ENCODE measurements at regions not wholly inside any gene's neighbourhood (a gene's known extent, or its start where the extent isn't known, plus 50 kb on each side); places are given as distances from the start of the nearest gene placed in this dataset.
"Not testable (repeated sequence)": the region's sequence is repeated elsewhere in the genome, so short reads cannot be mapped to it uniquely, and the experiment has no call there.

DNA sequence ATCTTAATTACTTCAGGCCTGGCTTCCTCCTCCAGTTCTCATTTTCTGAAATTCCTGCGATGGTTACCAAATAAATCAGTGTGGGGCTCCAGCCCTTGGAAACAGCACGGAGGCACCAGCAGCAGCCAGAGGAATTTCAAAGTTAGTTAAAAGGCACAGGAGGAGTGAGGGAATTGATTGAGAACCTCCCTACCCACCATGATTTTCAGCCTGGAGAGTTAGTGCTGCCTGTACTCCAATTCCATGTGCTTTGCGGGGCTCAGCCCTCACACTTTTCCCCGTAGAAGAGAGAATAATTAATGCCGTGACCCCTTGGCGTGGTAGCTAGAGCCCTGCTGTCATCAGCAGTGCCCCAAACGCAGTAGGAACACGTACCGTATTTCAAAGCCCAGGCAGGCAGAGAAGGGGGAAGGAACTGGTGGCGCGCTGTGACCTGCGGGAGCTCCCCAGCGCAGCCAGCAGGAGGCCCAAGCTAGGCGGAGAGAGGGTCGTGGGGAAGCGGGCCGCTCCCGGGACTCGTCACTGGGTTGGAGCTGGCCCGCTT lies 84.0 kb upstream of the IGFBP7 start:
- no peak for DNase-seq

DNA sequence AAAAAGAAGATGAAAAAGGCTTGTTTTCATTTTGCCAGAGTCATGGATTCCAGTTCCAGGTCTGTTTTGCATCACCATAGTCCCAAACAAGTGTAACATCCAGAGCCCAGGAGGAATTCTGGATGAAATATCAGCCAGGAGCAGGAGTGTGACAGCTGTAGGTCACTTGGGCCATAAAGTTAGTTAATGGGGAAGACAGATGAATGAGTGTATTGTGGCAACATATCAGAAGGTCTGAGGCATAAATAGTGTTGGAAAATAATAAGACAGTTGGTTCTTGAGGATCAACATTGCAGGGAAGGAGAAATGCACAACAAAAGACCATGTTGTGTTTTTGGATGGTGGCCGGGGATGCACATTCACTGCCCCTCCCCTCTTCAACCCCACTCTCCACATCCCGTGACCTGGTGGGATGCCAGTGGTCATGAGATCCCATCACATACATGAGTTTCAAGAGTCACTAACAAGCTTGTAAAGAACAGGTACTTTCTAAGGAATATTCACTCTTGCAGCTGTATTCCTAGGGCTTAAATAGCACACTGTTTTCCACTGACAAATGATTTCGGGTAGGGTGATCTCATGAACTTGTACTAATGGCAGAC lies 83.1 kb upstream of the IGFBP7 start:
- no peak for DNase-seq

DNA sequence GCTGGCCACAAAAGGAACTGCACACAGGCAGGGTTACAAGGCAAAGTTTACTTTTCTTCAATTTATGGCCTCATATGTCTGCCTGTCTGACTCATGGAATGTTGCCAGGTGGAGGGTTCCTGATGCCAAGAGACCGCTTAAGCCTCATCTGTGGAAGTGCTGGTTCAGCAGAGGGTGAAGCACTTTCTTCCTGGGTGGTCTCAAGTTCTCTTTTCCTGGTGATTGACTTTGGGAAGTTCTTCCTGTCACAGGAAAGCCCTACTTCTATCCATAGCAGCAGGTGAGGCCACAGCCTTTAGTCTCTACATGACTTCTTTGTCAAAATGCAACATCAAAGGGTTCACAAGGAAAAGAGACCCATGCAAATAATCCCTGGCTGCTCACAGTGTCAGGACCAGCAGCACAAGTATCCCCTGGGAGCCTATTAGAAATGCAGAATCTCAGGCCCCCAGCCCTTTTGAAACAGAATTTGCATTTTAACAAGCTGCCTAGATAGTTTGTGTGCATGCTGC lies 81.4 kb upstream of the IGFBP7 start:
- no peak for DNase-seq

DNA sequence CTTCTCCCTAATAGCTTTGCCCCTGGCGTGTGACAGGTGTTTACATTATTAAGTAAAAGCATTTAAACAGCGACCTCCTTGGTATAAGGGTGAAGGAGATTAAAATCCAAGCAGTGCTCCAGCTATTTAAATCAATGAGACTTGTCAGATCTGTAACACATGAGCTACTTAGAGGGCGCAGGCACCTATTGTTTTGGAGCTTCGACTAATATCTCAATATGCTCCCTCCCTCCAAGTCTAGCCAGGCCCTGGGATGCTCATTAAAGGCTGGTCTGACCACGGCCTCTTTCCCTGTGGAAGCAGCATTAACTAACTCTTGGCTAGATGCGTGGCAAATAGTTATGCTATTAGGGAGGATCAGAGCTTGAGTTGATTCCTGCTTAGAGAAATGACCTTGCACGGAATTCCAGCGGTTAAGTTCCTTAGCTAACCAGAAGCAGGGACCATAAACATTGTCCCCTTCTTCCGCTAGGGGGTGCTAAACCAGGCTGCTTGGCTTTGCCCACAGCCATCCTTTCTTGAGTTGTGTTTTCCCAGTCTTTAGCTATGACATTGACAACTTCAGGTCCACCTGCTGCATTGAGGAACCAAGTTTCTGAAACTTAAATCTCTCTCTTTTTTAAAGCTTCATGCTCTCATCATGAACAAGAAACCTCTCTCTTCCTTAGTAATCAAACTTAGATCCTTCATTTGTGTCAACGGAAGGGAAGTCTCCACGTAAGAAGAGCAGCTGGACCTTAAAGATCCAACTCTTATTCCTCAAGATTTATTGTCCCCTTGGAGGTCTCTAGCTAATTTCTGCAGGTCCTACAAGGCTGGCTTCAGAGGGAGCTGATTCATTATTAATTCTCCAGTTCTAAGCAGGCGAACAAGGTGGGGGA lies 80.7 kb upstream of the IGFBP7 start:
- DNase-seq, result no peak

DNA sequence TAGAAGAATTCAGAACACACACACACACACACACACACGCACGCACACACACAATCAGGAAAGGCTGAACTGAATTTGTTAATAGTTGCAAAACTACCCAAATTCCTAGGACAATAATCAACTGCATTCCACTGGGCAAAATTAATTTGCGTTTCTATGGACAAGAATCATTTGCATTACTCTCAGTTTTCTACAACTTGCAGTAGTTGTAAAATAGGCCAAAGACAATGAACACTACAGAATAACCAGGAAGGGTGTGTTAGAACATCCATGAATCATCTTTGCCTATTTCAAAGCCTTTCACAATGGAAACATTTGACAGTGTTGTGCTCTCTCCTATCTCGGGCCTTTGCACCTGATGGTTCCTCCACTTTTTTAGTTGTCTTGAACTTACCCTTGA lies 77.1 kb upstream of the IGFBP7 start:
- no peak for DNase-seq

DNA sequence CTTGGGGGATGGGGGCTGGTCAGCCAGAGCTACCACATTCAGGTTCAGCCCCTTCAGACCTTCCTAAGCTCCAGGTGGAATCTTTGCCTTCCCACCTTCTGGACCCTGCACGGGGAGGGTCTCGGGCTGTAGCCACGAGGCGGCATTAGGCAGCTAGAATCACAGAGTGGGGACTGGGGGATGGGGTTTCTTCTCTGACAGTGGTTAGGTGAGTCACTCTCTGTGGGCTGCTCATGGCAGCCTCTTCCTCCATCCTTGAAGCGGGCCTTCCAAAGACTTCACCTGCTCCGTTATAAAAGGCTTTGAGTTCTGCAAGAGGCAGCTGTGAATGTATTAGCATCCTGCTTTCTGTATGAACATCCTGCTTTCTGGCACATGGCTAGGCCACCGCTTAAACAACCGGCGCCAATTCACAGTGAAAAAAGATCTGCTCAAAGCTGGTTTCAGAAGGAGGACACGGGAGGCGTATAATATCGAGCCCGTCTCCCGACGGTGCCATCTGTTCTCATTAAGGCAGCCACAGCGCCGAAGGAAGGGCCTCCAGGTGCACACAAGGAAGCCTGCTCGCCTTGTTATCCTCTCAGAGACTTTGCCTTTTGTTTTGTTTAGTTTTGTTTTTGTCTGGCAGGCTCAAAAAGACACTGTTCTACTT lies 74.3 kb upstream of the IGFBP7 start:
- DNase-seq, result no peak

DNA sequence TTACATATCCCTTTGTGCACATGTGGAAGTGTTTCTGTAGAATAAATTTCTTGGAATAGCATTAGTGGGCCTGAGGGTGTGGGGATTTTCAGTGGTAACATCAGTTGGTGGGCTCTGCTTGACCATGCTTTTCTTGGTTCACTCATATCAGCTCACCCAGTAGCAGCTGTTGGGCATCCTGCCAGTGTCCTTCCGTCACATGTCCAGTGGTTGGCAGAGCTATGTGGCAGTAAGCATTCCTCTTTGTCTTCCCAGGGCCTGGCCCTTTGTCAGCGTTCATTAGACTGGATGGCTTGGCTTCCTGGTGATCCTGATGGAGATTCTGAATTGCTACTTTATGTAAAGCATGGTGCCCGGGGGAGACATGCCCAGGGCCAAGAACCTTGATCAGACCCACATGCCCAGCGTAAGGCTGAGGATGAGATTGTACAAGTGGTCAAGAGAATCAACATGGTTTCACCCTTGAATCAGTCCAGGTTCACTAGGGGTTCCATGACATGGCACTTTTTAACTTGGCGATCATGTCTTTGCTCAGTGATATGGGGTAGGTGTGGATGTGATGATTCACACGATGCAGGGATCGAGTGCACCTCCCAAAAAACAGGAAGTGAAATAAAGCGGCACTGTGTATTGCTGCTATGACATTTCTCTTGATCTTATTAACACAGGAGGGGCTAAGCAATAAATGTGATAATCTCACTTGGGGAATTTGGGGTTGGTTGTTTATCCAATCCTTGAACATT lies 72.1 kb upstream of the IGFBP7 start:
- no peak for DNase-seq

DNA sequence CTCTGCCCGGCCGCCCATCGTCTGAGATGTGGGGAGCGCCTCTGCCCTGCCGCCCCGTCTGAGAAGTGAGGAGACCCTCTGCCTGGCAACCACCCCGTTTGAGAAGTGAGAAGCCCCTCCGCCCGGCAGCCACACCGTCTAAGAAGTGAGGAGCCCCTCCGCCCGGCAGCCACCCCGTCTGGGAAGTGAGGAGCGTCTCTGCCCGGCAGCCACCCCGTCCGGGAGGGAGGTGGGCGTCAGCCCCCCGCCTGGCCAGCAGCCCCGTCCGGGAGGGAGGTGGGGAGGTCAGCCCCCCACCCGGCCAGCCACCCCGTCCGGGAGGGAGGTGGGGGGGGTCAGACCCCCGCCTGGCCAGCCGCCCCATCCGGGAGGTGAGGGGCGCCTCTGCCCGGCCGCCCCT lies 63.0 kb upstream of the IGFBP7 start:
- not testable (repeated sequence) for DNase-seq

DNA sequence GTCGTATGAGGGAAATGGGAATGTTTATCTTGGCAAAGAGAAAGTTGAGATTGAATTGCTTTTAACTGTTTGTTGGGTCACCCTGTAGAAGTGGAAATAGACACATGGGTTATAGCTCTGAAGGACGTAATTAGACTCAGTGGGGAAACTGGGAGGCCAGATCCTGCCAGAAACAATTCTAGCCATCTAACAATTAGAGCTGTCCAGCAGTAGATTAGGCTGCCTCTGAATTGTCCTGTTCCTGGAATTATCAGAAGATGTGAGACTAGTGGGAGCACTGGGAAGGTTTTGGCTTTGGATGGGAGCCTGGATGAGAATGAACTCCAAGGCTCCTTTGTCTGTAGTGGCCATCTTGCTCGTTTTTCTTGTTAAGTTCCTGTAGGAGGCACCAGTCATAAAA lies 61.9 kb upstream of the IGFBP7 start:
- no peak for DNase-seq

DNA sequence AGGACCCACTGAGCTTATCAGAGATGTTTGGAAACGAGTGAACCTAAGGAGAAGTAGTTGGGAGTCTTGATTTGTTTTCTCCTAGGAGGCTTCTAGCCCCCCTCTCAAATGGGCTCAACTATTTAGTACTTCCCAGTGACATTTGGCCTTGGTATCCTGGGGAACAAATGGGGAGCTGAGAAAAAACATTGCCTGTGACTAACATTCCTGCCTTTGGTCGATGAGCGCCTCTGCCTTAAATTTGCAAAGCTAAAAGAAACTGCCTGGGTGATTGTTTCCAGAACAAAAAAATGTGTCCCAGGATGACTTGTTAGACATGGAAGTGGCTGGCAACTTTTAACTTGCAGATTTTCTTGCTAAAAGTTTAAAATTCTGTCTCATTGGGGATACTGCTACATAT lies 58.8 kb upstream of the IGFBP7 start:
- DNase-seq, result no peak

DNA sequence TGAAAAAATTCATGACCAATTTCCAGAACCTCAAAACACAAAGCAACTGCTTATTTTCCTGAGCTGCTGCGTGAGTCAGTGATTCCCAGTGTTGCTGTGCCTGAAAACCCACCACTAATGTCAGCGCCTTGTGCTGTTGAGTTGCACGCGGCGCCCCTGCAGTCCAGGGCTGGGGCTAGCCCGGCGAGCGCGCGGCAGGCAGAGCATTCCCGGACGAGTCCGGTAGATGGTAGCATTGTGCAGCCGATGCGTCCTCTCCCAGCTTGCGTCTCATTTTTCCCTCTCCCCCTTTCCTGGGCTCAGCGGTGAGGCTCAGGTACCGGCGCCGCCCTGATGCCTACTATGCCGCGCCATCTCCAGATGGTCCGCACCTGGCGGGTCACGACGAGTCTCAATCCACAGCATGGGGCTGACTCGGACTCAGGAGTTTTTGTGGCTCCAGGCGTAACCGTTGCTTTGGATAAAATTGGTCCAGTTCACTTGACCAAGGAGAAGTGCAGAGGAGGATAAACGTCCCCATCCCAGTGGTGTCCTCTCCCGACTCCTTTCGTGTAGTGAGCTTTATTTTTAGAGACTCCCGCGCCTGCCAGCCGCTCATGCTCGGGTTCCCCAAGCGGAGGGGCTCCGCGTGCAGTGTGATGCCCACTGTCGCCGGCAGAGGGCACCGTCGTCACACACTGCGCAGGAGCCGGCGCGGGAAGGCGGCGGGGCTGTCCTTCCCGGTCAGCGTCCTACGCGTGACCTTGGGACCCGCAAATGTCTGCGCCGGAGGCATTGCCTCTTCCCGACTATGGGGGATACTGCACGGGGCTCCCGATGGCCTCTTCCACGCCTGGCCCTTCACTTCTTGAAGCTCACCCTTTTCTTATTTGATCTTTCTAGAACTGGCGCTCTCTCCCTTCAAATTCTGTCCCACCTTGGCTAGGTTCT lies 53.6 kb upstream of the IGFBP7 start:
- DNase-seq, result peak; percentile 64

DNA sequence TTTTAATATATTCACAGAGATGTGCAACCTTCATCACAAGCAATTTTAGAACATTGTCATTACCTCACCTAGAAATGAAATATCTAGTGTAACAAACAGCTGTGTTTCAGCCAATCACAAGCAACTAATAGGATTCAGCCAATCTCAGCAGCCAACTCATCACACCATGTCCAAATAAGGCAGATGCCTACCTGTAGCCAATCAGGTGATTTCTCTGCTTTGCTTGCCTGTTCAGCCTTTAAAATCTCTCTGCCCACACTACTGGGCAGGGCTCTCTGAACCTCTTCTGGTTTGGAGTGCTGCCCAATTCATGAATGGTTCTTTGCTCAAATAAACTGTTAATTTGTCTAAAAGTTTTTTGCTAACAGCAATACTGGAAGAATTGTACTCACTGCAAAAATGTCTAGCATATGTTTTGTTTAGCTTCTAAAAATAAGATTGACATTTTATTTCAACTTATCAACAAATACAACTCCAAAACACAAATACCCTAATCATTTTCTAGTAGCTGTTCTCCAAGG lies 52.4 kb upstream of the IGFBP7 start:
- DNase-seq, result no peak
